NT2/D1 (cell line): ENCODE measurements at regions not wholly inside any gene's neighbourhood (a gene's known extent, or its start where the extent isn't known, plus 50 kb on each side); places are given as distances from the start of the nearest gene placed in this dataset.

Source experiments
- DNase-seq: peaks from one replicate; pipeline ENCODE4 v3.0.0-alpha.2; 2011; ENCODE audit warnings: low read depth, low spot score
- H3K27me3 ChIP-seq: 2 replicates; pipeline ENCODE4 v1.6.0; 2011; ENCODE audit warnings: mild to moderate bottlenecking; ENCODE audit not compliant: insufficient read length, insufficient read depth
- H3K36me3 ChIP-seq: 2 replicates; pipeline ENCODE4 v1.6.1; 2011; ENCODE audit warnings: mild to moderate bottlenecking, low read length, mixed read lengths; ENCODE audit not compliant: insufficient read depth, insufficient read length
- H3K4me1 ChIP-seq: 2 replicates; pipeline ENCODE4 v1.5.1; 2011; ENCODE audit not compliant: insufficient read depth, insufficient read length
- H3K4me3 ChIP-seq: 2 replicates; pipeline ENCODE4 v1.5.1; 2011; ENCODE audit warnings: low read depth; ENCODE audit not compliant: insufficient read length
- H3K9ac ChIP-seq: 2 replicates; pipeline ENCODE4 v1.6.0; 2011; ENCODE audit warnings: low read depth; ENCODE audit not compliant: insufficient read length
- H3K9me3 ChIP-seq: 2 replicates; pipeline ENCODE4 v1.5.1; 2011; ENCODE audit warnings: mild to moderate bottlenecking, low read length; ENCODE audit not compliant: insufficient read depth
- SUZ12 ChIP-seq: IDR thresholded peaks from 2 replicates; pipeline ENCODE4 v1.6.1; 2011; ENCODE audit not compliant: insufficient read length, insufficient read depth; ENCODE audit errors: extremely low read depth
- YY1 ChIP-seq: IDR thresholded peaks from 2 replicates; pipeline ENCODE4 v1.6.1; 2011; ENCODE audit not compliant: insufficient read length, insufficient read depth
- ZNF274 ChIP-seq: IDR thresholded peaks from 2 replicates; pipeline ENCODE4 v1.6.1; 2011; ENCODE audit warnings: mild to moderate bottlenecking, low read depth, low read length

GRCh38 chr18:25563816-25564683 lies 212.1 kb upstream of the ZNF521 start:
- H3K4me3 ChIP-seq, result no peak overlapping the region
- H3K4me1 ChIP-seq, result no peaks in the 10 kb centered on the region
- no peak overlapping the region for H3K9ac ChIP-seq
- no peak for TF ChIP-seq ZNF274
- TF ChIP-seq SUZ12, result no peak
- no peaks in the 10 kb centered on the region for H3K27me3 ChIP-seq
- no peak for DNase-seq
- H3K9me3 ChIP-seq, result no peaks in the 10 kb centered on the region
- no peaks in the 10 kb centered on the region for H3K36me3 ChIP-seq

DNA sequence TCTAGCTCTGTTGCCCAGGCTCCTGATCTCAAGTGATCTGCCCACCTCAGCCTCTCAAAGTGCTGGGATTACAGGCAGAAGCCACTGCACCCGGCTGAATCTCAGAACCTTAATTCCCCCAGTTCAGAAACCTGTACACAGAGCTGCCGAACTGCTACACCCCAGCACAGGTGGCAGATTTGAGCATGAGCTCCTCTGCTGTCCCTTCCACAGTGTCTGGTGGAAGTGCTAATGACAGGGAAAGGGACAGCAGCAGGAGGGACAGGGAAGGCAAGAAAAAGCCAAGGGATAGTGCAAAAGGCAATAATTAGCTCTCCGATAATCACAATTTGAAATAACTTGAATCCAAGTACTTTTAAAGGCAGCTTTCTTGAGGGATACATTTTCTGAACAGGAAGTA lies 211.4 kb upstream of the ZNF521 start:
- Histone ChIP-seq H3K9me3 (no peaks in the 10 kb centered on the region), H3K4me3 (no peak overlapping the region), H3K27me3 (no peaks in the 10 kb centered on the region), H3K36me3 (no peaks in the 10 kb centered on the region), H3K9ac (no peak overlapping the region), H3K4me1 (no peaks in the 10 kb centered on the region)
- TF ChIP-seq SUZ12, result no peak
- TF ChIP-seq YY1, result no peak
- TF ChIP-seq ZNF274, result no peak
- no peak for DNase-seq

GRCh38 chr18:25561918-25562317 lies 210.0 kb upstream of the ZNF521 start:
- DNase-seq, result peak; percentile 2
- Histone ChIP-seq H3K9ac (no peak overlapping the region), H3K4me1 (no peaks in the 10 kb centered on the region), H3K27me3 (no peaks in the 10 kb centered on the region), H3K36me3 (no peaks in the 10 kb centered on the region), H3K4me3 (no peak overlapping the region), H3K9me3 (no peaks in the 10 kb centered on the region)
- TF ChIP-seq SUZ12 (no peak), YY1 (no peak), ZNF274 (no peak)

GRCh38 chr18:25560369-25560768 lies 208.4 kb upstream of the ZNF521 start:
- TF ChIP-seq SUZ12 (no peak), ZNF274 (no peak), YY1 (no peak)
- Histone ChIP-seq H3K9ac (no peak overlapping the region), H3K9me3 (no peaks in the 10 kb centered on the region)

DNA sequence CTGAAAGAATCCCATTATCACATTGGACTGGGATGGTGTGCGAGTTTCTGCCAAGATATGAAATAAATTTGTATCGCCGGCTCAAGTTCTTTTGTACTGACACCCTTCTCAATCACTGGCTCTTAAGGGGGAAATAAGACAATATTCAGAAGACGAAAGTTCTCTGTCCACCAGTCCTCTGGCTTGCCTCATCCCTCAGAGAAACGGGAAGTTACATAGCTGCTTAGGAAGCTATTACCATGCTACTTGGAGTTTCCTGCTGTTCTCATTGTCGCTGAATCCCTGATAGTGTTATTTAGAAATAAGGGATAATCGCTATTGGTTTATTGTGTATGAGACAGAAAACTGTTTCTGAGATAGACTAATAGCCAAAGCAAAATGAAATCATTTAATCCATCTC lies 205.0 kb upstream of the ZNF521 start:
- no peak for DNase-seq
- Histone ChIP-seq H3K27me3 (no peaks in the 10 kb centered on the region), H3K9ac (no peak overlapping the region), H3K4me1 (no peaks in the 10 kb centered on the region), H3K36me3 (no peaks in the 10 kb centered on the region), H3K4me3 (no peak overlapping the region), H3K9me3 (no peaks in the 10 kb centered on the region)
- no peak for TF ChIP-seq SUZ12
- TF ChIP-seq ZNF274, result no peak
- TF ChIP-seq YY1, result no peak

More at GRCh38 chr18:25560369-25560768, 208.4 kb upstream of the ZNF521 start:
- Histone ChIP-seq H3K36me3 (no peaks in the 10 kb centered on the region), H3K4me1 (no peaks in the 10 kb centered on the region), H3K27me3 (no peaks in the 10 kb centered on the region), H3K4me3 (no peak overlapping the region)
- no peak for DNase-seq

DNA sequence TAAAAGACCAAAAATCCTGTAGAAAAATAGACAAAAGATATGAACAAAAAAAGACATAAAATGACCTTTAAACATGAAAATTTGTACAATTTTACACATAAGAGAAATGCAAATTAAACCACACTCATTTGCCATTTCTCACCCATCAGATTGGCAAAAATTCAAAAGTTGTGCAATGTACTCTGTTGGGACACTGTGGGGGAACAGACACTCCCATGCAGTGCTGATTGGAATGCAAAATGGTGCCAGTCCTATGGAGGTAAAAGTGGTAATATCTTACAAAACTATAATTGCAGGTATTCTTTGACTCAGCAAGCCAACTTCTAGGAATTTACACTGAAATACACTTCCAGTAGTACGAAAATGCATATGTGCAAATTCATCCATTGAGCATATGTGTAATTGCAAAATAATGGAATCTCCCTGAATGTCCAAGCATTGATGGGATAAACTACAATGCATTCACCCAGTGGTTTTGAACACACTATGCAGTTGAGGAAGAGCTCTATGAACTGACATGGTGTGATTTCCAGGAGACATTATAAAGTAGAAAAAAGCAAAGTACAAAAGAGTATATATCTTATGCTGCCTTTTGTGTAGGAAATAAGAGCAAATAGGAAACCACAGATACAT lies 201.8 kb upstream of the ZNF521 start:
- no peak overlapping the region for H3K4me3 ChIP-seq
- no peaks in the 10 kb centered on the region for H3K36me3 ChIP-seq
- H3K9me3 ChIP-seq, result no peaks in the 10 kb centered on the region
- H3K9ac ChIP-seq, result no peak overlapping the region
- no peak for TF ChIP-seq ZNF274
- no peak for TF ChIP-seq SUZ12
- no peak for TF ChIP-seq YY1
- no peaks in the 10 kb centered on the region for H3K27me3 ChIP-seq
- DNase-seq, result no peak
- no peaks in the 10 kb centered on the region for H3K4me1 ChIP-seq

DNA sequence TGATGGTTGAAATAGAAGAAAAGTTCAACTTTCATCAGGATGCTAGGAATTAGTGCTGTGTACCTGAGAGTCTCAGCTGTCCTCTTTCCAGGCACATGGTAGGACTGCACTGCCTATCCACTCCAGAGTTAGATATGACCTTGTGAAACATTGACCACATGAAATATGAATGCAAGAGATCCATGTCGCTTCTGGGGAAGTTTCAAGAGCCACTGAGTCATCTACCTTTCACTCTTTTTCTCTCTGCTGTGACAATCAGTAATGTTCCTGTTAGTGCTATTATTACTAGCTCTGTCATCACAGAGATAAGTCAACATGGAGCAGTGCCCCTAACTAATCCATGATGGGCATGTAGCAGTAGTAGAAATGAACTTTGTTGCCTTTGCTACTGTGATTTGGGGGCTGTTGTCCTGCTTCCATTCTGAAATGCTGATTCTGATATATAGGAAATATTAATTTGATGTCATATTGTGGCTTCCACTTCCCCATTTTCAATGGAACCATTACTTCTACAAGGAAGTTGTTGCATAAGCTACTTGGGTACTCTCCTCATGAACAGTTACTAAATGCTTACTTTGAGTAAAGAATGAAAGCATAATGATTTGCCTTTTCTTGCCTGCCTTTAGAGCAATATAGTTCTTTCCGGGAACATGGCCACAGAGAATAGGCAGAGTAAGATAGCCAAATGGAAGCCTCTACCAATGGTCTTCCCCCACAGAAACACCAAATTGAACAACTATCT lies 192.8 kb upstream of the ZNF521 start:
- Histone ChIP-seq H3K27me3 (no peaks in the 10 kb centered on the region), H3K9ac (no peak overlapping the region), H3K9me3 (no peaks in the 10 kb centered on the region), H3K4me1 (no peaks in the 10 kb centered on the region), H3K36me3 (no peaks in the 10 kb centered on the region), H3K4me3 (no peak overlapping the region)
- DNase-seq, result no peak
- TF ChIP-seq YY1, result no peak
- no peak for TF ChIP-seq SUZ12
- TF ChIP-seq ZNF274, result no peak
